Fibroblast of lung (primary cell): ENCODE measurements at regions not wholly inside any gene's neighbourhood (a gene's known extent, or its start where the extent isn't known, plus 50 kb on each side); places are given as distances from the start of the nearest gene placed in this dataset.

ENCODE experiments used
- EZH2 ChIP-seq: IDR thresholded peaks from 2 replicates; pipeline ENCODE4 v1.5.1; 2012; ENCODE audit warnings: low read length, control low read depth, mild to moderate bottlenecking; ENCODE audit errors: missing control alignments
- TF ChIP-seq, protein P1 (sequence below), 2 donors: IDR thresholded peaks in 1 of 2; conservative IDR thresholded peaks in 1 of 2; 1 replicate in 1 of 2; 2 replicates in 1 of 2; pipeline ENCODE4 v1.5.1; 2011 to 2012; ENCODE audit warnings: low read length in 2 of 2, control low read depth in 1 of 2, inconsistent platforms in 1 of 2, low read depth in 1 of 2, mild to moderate bottlenecking in 1 of 2

DNA sequence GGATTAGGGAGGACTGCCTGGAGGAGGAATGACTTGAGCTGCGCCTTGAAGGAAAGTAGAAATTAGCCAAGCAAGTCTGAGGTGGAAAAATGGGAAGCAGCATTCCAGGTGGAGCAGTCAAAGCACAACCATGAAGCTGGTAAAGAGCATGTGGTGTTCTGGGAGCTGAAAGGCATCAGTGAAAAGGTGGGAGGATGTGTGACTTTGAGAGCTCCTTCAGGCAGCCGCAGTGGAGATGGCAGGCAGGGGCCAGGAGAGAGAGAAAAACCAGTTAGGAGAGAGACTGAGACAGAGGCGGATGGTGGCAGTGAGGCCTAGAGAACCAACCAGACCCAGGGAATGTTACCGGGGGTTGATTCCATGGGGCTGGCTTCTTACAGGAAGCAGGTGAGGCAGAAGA is 393.4 kb downstream of the MIAT start:
- TF ChIP-seq, protein P1, sequence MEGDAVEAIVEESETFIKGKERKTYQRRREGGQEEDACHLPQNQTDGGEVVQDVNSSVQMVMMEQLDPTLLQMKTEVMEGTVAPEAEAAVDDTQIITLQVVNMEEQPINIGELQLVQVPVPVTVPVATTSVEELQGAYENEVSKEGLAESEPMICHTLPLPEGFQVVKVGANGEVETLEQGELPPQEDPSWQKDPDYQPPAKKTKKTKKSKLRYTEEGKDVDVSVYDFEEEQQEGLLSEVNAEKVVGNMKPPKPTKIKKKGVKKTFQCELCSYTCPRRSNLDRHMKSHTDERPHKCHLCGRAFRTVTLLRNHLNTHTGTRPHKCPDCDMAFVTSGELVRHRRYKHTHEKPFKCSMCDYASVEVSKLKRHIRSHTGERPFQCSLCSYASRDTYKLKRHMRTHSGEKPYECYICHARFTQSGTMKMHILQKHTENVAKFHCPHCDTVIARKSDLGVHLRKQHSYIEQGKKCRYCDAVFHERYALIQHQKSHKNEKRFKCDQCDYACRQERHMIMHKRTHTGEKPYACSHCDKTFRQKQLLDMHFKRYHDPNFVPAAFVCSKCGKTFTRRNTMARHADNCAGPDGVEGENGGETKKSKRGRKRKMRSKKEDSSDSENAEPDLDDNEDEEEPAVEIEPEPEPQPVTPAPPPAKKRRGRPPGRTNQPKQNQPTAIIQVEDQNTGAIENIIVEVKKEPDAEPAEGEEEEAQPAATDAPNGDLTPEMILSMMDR (conservative IDR thresholded peaks at IDR 0.05 in 1 of 2, IDR thresholded peaks at IDR 0.05 in 1 of 2; ENCODE audit: low read depth in 1 of 2, low read length in 2 of 2) = no peak
- no peak for TF ChIP-seq EZH2
